ENCODE measurements at regions not wholly inside any gene's neighbourhood (a gene's known extent, or its start where the extent isn't known, plus 50 kb on each side); places are given as distances from the start of the nearest gene placed in this dataset.

DNA sequence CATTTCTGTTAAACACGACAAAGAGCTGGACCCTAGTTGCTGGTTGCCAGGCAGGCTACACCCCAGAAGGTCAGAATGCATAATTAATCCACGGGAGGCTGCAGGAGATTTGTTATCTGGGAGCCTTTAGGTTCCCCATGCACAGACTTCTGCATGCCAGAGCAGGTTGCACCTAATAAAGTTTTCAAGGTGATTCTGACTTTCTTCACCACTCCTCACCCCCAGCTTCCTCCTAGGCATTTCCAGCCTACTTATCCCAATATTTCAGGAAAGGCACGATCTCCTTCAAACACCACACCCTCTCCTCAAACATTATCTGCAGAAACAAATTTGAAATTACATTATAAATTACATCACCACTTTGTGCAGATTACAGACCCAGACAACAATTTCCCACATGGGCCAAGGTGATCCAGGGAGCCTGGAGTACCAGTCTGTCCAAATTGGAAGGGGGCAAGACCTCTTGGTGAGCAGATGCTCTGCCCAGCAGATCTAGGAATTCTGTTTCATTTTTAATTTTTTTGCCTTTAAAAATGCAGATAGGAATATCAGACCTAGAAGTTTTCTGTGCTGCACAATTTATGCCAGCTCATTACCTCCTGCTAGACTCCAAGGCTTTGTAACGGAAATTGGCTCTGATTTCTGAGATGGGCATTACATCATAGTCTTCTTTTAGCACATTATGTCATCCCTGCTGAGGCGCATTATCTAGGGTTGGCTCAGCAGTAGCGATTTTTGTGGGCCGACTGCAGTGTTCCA, 363.4 kb upstream of the SLC30A5 start:
- no peak for DNase-seq

DNA sequence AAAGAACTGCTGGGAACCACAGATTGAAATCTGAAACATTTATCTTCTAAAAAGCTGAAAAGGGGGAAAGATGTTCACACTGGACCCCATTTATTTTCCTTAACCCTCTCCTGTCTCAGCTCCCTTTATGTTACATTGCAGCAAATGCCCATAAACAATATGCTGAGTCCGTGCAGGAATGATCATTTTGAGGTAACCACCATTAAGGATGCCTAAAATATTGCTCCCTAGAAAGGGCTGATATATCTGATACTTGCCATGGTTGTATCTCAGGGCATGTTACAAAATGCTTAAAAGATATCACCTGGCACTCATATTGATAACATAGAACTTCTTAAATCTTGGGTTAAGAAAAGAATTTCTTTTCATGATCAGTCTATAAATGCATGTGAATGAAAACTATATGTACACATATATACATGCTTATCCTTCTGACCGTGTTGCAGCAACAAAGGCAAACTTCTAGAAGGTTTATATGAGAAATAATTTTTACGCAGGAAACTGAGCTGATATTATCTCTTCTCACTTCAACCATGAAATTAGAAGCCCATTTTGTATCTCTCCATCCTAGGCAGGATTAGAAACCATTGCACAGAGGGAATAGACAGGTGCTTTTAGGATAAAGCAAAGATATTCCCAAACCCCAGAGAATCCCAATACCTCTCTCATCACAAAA, 362.7 kb upstream of the SLC30A5 start:
- DNase-seq: no peak

DNA sequence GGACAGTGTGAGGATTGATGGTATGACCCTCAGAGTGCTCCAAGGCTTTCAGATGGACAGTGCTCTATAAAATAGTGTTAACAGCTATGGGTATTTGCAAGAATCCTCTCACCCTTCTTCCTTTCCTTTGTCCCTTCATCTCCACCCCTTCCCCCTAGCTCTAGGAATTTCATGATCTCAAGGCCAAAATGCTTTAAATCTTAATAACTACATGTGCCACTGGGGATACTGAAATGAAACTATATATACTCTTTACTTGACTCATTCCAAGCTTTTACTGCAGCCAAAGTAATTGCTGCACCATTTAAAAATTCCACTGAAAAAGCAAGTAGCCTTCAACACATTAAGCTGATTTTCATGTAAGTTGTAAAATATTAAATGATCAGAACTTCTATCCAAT, 361.6 kb upstream of the SLC30A5 start:
- no peak for DNase-seq

GRCh38 chr5:68734781-68735180, 359.0 kb upstream of the SLC30A5 start:
- DNase-seq: no peak

DNA sequence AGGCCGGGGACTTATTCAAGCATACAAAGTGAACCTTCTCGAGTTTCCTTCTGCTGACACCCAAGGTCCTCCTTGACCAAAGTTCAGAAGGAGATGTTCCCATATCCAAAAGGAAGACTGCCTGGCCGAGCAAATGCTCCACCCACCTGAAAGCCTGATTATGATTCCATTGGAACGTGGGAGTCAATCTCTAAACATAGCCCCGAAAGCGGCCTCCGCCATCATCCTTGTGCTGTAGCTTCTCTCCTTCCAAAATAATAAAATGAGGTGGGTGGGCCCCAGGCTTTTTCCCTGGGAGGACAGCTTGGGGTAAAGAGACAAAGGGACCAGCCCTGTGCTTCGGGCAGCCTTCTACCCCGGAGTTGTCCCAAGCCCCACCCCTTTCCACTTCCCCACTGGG, 355.6 kb upstream of the SLC30A5 start:
- no peak for DNase-seq

GRCh38 chr5:68738841-68739240, 355.0 kb upstream of the SLC30A5 start:
- no peak for DNase-seq

GRCh38 chr5:68739752-68740151, 354.1 kb upstream of the SLC30A5 start:
- no peak for DNase-seq

- no peak for DNase-seq
Observed at GRCh38 chr5:68740226-68740910, 353.4 kb upstream of the SLC30A5 start.

- DNase-seq: no peak
Observed at GRCh38 chr5:68744206-68744605, 349.6 kb upstream of the SLC30A5 start.

- DNase-seq: no peak
Observed at GRCh38 chr5:68745448-68745847, 348.4 kb upstream of the SLC30A5 start.

DNA sequence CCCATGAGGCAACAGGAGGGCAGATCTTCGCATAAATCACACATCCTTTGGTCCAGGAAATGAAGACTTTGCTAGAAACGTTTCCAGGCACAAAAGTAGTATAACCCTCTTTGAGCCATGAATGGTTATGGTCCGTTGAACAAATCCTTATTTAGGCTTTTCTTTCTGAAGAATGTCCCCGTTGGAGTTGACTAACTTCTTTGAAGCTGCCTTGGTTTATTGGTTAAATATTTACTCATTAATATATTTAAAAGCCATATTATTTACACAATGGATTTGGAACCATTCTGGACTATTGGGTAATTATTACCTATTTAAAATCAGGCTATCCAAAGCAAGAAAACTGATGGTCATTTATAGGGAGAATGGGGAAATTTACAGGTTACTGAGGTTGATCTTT, 347.6 kb upstream of the SLC30A5 start:
- DNase-seq: no peak

- no peak for DNase-seq
Observed at GRCh38 chr5:68746643-68747420, 347.0 kb upstream of the SLC30A5 start.

DNA sequence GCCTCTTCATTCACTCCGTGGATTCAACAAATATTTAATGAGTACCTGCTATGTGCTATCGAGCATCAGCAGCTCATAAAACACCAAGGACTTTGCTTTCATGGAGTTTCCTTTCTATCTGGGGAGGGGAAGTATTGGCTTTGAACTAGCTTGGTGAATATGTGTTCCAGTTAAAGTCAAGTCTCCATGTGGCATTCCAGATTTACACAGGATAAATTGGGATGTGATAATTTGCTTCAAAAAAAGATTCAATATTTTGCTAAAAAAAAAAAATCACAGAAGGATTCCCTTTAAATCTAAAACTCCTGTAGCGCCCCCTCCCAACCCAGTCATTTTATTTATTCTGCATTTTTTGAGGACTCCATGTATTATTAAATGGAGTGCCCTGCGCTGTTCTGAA, 346.3 kb upstream of the SLC30A5 start:
- no peak for DNase-seq

DNA sequence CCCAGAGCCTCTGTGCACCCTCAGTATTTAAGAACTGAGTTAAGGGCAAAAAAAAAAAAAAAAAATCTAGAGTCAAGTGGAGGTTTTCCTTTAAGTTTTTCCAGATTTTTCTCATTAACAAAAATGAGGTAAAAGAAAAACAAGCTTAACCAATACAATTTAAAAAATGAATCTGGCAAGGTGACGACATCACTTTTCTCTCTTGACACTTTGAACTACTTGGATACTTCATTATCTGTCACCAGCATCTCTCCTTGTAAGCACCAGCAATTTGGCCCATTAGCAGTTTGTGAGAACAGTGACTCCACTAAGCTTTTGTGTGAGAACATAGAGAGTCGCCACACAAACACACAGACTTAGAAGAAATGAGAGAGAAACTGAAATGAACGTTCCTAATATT, 345.7 kb upstream of the SLC30A5 start:
- no peak for DNase-seq

- no peak for DNase-seq
Observed at GRCh38 chr5:68749077-68749476, 344.7 kb upstream of the SLC30A5 start.

- DNase-seq: no peak
Observed at GRCh38 chr5:68749631-68750030, 344.2 kb upstream of the SLC30A5 start.

DNA sequence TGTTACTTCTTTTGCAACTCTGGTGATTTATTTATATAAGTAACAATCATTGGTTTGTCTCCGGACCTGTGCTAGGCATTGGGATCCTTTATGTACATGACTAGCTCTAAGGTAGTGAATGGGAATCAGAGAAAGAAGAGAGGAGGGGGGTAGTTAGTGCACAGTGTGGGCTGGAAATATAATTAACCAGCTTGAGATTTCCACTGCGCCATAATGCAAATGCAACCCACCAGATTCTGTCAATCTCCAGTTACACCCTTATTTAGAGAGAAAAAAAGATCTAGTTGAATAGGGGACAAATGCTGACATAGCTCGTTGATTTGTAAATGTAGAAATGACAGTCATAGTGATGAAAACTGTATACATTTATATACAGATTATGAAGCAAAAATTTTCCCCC, 342.2 kb upstream of the SLC30A5 start:
- no peak for DNase-seq

DNA sequence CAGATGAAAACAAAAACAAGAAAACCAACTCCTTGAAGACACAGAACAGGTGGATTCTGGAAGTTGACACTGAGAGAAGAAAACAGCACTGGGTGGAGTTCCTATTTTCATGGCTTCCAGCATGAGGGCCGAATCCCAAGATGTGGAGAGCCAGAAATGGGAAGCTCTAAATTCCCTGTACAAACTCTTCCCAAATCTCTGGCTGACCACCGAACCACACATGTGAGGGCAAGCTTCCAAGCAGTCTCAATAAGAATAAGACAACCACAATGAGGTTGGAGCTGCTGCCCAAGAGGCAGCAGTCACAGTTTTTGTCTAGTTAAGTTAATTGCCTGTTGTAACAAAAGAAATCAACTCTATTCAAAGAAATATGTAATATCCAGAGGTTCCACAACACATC, 339.3 kb upstream of the SLC30A5 start:
- DNase-seq: no peak

DNA sequence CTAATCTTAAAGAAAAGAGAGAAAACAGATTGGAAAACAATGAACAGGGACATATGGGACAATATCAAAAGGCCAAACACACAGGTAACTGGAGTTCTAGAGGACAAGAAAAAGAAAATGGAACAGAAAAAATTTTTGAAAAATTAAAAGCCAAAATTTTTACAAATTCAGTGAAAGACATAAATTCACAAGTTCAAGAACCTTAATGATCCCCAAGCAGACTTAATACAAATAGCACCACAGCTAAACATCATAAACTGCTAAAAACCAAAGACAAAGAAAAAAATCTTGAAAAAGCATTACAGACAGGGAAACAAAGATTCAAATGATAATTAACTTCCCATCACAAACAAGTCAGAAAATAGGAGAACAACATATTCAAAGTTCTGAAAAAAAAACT, 338.5 kb upstream of the SLC30A5 start:
- no peak for DNase-seq

DNA sequence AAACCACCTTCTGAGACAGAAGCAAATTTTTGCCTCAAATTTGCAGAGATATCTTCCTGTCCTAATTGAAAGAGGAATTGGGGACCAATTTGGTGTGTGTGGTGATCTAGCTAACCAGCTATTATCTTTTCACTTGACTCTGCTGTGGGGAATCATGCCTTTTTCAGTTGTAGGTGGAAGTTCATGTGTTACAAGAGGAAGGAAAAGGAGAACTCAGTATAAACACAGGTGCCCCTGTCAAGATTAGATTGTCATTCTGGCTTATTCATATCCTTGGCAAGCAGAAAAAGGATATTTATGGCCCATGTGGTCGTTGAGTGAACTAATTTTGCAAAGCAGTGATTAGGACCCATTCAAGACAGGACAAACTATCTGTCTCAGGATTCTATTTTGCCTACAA, 336.8 kb upstream of the SLC30A5 start:
- no peak for DNase-seq

DNA sequence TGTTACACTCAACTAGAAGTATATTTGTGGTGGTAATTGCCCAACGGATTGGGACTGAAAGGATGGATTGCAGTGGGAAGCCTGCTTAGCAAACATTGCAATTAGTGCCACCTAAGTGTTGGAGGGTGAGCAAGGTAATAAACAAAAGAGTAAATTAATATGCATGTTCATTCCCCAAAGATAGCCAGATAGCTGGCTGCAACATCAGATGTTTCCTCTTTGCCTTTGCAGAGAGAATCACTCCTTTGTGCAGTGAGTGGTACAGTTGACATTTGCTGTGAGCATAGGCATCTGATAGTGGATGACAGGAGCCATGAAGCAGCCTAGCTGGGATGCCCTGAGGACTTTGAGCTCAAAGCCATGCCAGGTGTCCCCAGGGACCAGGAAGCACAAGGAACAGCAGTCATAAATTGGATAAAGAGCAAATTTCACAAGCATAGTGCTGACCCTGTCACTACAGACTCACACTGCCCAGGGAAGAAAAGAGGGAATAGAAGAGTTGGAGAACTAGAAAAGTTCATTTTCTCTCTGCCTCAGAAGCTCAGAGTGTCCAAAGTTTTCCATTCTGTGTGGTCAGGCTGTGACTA, 336.1 kb upstream of the SLC30A5 start:
- DNase-seq: no peak

- no peak for DNase-seq
Observed at GRCh38 chr5:68759593-68759992, 334.2 kb upstream of the SLC30A5 start.

DNA sequence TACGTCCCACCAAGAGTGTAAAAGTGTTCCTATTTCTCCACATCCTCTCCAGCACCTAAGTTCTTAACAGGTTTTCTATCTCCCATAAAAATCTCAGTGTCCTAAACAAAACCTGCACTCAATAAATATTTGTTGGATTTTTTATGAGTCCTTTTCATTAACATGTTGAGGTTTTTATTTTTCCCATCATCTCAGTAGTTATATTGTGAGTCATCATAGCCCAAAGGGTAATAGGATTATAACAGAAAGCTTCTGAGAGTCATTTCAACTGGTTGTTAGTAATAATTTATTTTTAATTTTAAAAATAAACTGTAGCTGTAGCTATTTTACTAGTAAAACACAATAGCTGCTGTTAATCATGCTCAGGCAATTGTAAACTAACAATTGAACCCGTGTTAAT, 331.6 kb upstream of the SLC30A5 start:
- DNase-seq: no peak

Measured in CD4-positive, alpha-beta T cell treated with Interleukin-6 for 4 hours (primary cell).